A549 (cell line): ENCODE measurements at regions not wholly inside any gene's neighbourhood (a gene's known extent, or its start where the extent isn't known, plus 50 kb on each side); places are given as distances from the start of the nearest gene placed in this dataset.

Source experiments
- ATAC-seq, 2 experiments: fragments of 200-7000 bp in 1 of 2; fragments of >200 bp in 1 of 2; cut with Nextera tagmentation in 1 of 2; cut with Tn5 transposase in 1 of 2; 3 replicates each; pipeline versions ENCODE4 v1.8.0 to v1.9.1; 2018 to 2020; ENCODE audit warnings: mild to moderate bottlenecking in 1 of 2, moderate library complexity in 1 of 2
- CTCF ChIA-PET: fragments of 300-600 bp; sonication (Branson Sonifier 250); formaldehyde crosslinking; extraction: SDS; loops from one replicate; lab custom pipeline; 2021; ENCODE audit warnings: antibody characterized with exemption, inconsistent platforms; lab: Yijun Ruan, JAX
- POLR2A ChIA-PET: fragments of 350-600 bp; formaldehyde crosslinking; extraction: SDS; loops from one replicate; lab custom pipeline; 2021; ENCODE audit warnings: antibody characterized with exemption, inconsistent platforms; lab: Yijun Ruan, JAX
- DNase-seq, 2 experiments: peaks; one replicate each; pipeline versions ENCODE4 v3.0.0 to v3.0.0-alpha.2; 2011 to 2016; ENCODE audit warnings: low read depth in 1 of 2, low spot score in 1 of 2
- FAIRE-seq: peaks from 2 replicates; lab custom pipeline; 2011; peaks lifted over from hg19 to GRCh38; lab: Jason Lieb, UNC
- H3K27ac ChIP-seq, 2 experiments: fragments of >200 bp; sonication (Bioruptor Twin); formaldehyde crosslinking; 3 replicates each; pipeline ENCODE4 v1.5.1; 2016 to 2017
- H3K4me1 ChIP-seq: fragments of >200 bp; sonication (Bioruptor Twin); formaldehyde crosslinking; 3 replicates; pipeline ENCODE4 v1.6.1; 2016
- H3K4me2 ChIP-seq: fragments of >200 bp; sonication (Bioruptor Twin); formaldehyde crosslinking; 3 replicates; pipeline ENCODE4 v1.6.1; 2016
- H3K4me3 ChIP-seq: fragments of >200 bp; sonication (Bioruptor Twin); formaldehyde crosslinking; 3 replicates; pipeline ENCODE4 v1.5.1; 2016
- H3K9me3 ChIP-seq: fragments of >200 bp; sonication (Bioruptor Twin); formaldehyde crosslinking; 3 replicates; pipeline ENCODE4 v1.6.1; 2016
- CBX8 ChIP-seq: fragments of 200-600 bp; sonication (generic); IDR thresholded peaks from 2 replicates; pipeline ENCODE4 v1.6.1; 2016
- CHD2 ChIP-seq: fragments of 150-350 bp; IDR thresholded peaks from 2 replicates; pipeline ENCODE4 v1.6.1; 2014; ENCODE audit warnings: low read length; ENCODE audit not compliant: partially characterized antibody
- EHMT2 ChIP-seq: fragments of 200-600 bp; sonication (generic); IDR thresholded peaks from 2 replicates; pipeline ENCODE4 v1.6.1; 2016; ENCODE audit warnings: antibody characterized with exemption, low read depth, mild to moderate bottlenecking, moderate library complexity
- GATA3 ChIP-seq: IDR thresholded peaks from 2 replicates; pipeline ENCODE4 v1.6.1; 2012; ENCODE audit warnings: borderline replicate concordance
- HOXB13 ChIP-seq: fragments of 250-450 bp; sonication (Bioruptor Pico); IDR thresholded peaks from 2 replicates; pipeline ENCODE4 v1.5.0; 2020; ENCODE audit warnings: low read depth, mild to moderate bottlenecking, moderate library complexity
- JUN ChIP-seq, 2 experiments: fragments of >200 bp; sonication (Bioruptor Twin); formaldehyde crosslinking; IDR thresholded peaks; 2 replicates in 1 of 2; 3 replicates in 1 of 2; pipeline ENCODE4 v1.6.1; 2016 to 2017
- KDM1A ChIP-seq: fragments of 200-600 bp; sonication (generic); IDR thresholded peaks from 2 replicates; pipeline ENCODE4 v1.6.1; 2016; ENCODE audit warnings: low read depth, mild to moderate bottlenecking
- MAFK ChIP-seq: fragments of 450-650 bp; IDR thresholded peaks from 2 replicates; pipeline ENCODE4 v1.6.1; 2014; ENCODE audit not compliant: partially characterized antibody
- MYC ChIP-seq: IDR thresholded peaks from 2 replicates; pipeline ENCODE4 v1.6.1; 2012; ENCODE audit warnings: mild to moderate bottlenecking, inconsistent platforms, low read length, improper control_type of control experiment, borderline replicate concordance
- NR3C1 ChIP-seq: fragments of >200 bp; sonication (Bioruptor Twin); formaldehyde crosslinking; IDR thresholded peaks from 3 replicates; pipeline ENCODE4 v1.6.1; 2017
- PHF8 ChIP-seq: fragments of 200-600 bp; sonication (generic); IDR thresholded peaks from 2 replicates; pipeline ENCODE4 v1.6.1; 2016; ENCODE audit warnings: low read depth, mild to moderate bottlenecking, antibody characterized with exemption, moderate library complexity, borderline replicate concordance
- POLR2AphosphoS2 ChIP-seq: conservative IDR thresholded peaks from 2 replicates; pipeline ENCODE4 v1.6.1; 2012; ENCODE audit warnings: low read length, improper control_type of control experiment, inconsistent platforms
- ZFP36 ChIP-seq: fragments of 450-650 bp; IDR thresholded peaks from 2 replicates; pipeline ENCODE4 v1.6.1; 2014; ENCODE audit warnings: borderline replicate concordance; ENCODE audit not compliant: partially characterized antibody
- WGBS: methylation state at CpG from one replicate; pipeline ENCODE4 v1.1.6; 2017; ENCODE audit errors: missing lambda C conversion rate; 5-methylcytosine and 5-hydroxymethylcytosine counted together
- TF ChIP-seq, protein P1 (sequence below): fragments of >200 bp; sonication (Bioruptor Twin); formaldehyde crosslinking; IDR thresholded peaks from 3 replicates; pipeline ENCODE4 v1.6.1; 2016
- TF ChIP-seq, protein P2 (sequence below): fragments of 200-600 bp; sonication (generic); IDR thresholded peaks from 2 replicates; pipeline ENCODE4 v1.6.1; 2016; ENCODE audit warnings: antibody characterized with exemption, mild to moderate bottlenecking, moderate library complexity
- TF ChIP-seq, protein P3 (sequence below): IDR thresholded peaks from 2 replicates; pipeline ENCODE4 v1.6.1; 2012; ENCODE audit warnings: low read depth, borderline replicate concordance

DNA sequence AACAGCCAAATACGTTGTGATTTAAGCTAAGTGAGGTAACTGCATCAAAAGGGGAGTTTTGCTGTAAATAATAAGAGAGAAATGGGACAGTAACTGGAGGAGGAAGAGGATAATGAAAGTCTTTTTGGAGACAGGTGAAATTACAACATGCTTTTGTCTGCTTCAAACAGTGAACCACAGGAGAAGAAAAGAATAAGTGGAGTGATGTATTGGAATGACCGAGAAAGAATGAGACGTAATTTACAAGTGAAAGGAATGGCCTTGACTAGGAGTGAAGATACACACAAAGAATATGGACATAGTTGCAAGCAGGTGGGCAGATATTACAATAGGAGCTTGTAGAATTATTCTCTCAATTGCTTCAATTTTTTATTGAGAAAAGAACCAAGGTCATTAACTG is 550.8 kb downstream of the DIPK2A start:
- POLR2A ChIA-PET, result no interaction called here
- 6% methylated on average over 3 of the region's 3 CpGs for WGBS
- H3K27ac ChIP-seq, result no peak overlapping the region
- H3K4me2 ChIP-seq, result no peak overlapping the region
- no peak overlapping the region for H3K4me3 ChIP-seq
- DNase-seq (no peak), ATAC-seq (no peak)
- no peaks in the 10 kb centered on the region for H3K4me1 ChIP-seq
- no peak for TF ChIP-seq KDM1A
- TF ChIP-seq, all 56 proteins: peak for 0
- H3K9me3 ChIP-seq, result no peaks in the 10 kb centered on the region
- FAIRE-seq, result no peak
- CTCF ChIA-PET, result no interaction called here

DNA sequence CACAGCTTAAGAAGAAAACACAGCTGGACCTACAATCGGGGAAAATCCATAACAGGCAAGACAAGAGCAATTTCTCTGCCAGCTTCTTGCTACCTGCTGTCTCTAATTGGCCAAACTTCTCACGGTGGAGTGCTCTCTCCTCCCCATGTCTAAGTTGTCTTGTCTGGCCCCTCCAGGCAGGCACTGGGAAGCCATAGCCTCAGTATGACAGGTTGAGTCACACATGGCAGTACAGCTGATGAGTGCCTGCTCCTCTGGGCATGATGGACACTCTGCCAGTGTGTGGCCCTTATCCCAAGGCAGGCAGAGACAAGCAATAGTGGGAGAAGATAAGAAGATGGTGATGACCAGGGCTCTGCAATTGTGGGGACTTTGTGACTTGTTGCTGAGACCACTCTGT is 551.8 kb downstream of the DIPK2A start:
- TF ChIP-seq, protein P1, sequence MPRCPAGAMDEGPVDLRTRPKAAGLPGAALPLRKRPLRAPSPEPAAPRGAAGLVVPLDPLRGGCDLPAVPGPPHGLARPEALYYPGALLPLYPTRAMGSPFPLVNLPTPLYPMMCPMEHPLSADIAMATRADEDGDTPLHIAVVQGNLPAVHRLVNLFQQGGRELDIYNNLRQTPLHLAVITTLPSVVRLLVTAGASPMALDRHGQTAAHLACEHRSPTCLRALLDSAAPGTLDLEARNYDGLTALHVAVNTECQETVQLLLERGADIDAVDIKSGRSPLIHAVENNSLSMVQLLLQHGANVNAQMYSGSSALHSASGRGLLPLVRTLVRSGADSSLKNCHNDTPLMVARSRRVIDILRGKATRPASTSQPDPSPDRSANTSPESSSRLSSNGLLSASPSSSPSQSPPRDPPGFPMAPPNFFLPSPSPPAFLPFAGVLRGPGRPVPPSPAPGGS, result no peak
- TF ChIP-seq CBX8 (no peak), PHF8 (no peak), JUN (IDR thresholded peaks at IDR 0.05) (no peak)
- WGBS, result 3% methylated on average over 2 of the region's 2 CpGs
- no peaks in the 10 kb centered on the region for H3K9me3 ChIP-seq
- no peak for FAIRE-seq
- no peaks in the 10 kb centered on the region for H3K4me1 ChIP-seq
- H3K4me2 ChIP-seq, result no peak overlapping the region
- H3K27ac ChIP-seq, result no peak overlapping the region
- H3K4me3 ChIP-seq, result no peak overlapping the region
- ChIA-PET POLR2A (no interaction called here), CTCF (no interaction called here)
- no peak for DNase-seq
- no peak for ATAC-seq

DNA sequence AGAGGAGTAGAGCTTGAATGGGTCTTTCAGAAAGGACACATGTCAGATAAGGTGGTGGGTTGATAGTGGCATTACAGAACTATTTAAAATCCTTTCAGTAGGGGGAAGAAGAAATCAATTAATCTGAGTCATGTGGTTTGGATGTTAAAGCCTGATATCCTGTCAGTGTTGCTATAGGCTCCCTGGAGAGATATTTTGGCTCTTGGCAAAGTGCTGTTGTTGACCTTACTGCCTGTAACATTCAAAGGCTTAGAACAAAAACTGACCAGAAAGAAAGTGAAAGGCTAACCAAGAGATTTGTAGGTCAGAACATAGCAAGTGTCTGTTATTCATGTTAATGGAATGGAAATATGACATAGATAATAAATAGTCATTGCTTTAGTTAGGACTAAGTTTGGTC is 552.9 kb downstream of the DIPK2A start:
- ATAC-seq (no peak), FAIRE-seq (no peak), DNase-seq (no peak)
- TF ChIP-seq MYC (no peak), EHMT2 (no peak), ZFP36 (no peak), HOXB13 (no peak), CHD2 (no peak)
- TF ChIP-seq, protein P2, sequence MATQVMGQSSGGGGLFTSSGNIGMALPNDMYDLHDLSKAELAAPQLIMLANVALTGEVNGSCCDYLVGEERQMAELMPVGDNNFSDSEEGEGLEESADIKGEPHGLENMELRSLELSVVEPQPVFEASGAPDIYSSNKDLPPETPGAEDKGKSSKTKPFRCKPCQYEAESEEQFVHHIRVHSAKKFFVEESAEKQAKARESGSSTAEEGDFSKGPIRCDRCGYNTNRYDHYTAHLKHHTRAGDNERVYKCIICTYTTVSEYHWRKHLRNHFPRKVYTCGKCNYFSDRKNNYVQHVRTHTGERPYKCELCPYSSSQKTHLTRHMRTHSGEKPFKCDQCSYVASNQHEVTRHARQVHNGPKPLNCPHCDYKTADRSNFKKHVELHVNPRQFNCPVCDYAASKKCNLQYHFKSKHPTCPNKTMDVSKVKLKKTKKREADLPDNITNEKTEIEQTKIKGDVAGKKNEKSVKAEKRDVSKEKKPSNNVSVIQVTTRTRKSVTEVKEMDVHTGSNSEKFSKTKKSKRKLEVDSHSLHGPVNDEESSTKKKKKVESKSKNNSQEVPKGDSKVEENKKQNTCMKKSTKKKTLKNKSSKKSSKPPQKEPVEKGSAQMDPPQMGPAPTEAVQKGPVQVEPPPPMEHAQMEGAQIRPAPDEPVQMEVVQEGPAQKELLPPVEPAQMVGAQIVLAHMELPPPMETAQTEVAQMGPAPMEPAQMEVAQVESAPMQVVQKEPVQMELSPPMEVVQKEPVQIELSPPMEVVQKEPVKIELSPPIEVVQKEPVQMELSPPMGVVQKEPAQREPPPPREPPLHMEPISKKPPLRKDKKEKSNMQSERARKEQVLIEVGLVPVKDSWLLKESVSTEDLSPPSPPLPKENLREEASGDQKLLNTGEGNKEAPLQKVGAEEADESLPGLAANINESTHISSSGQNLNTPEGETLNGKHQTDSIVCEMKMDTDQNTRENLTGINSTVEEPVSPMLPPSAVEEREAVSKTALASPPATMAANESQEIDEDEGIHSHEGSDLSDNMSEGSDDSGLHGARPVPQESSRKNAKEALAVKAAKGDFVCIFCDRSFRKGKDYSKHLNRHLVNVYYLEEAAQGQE, result no peak
- Histone ChIP-seq H3K4me1 (no peaks in the 10 kb centered on the region), H3K9me3 (no peaks in the 10 kb centered on the region), H3K4me3 (no peak overlapping the region), H3K27ac (no peak overlapping the region), H3K4me2 (no peak overlapping the region)
- CTCF ChIA-PET, result no interaction called here
- POLR2A ChIA-PET, result no interaction called here

DNA sequence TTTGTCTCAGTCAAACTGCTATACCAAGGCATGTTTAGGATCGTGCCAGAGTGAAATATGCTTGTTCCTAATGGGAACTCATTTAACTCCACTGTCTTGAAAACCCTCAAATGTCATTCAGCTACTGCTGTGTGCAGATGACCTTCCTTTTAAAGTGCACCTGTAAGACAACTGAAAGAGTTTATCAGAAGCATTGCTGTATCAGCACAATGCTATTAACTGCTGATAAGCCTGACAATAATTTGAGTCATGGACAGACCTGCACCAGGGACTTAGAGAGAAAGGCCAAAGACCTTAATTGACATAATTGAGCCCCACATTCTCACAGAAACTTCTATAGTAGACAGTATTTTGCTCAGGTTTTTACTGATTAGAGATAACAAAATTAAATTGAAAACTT is 557.9 kb downstream of the DIPK2A start:
- no peak for ATAC-seq
- no peak overlapping the region for H3K27ac ChIP-seq
- CTCF ChIA-PET, result no interaction called here
- WGBS, result 5% methylated on average over 1 of the region's 1 CpG
- POLR2A ChIA-PET, result no interaction called here
- no peaks in the 10 kb centered on the region for H3K4me1 ChIP-seq
- H3K9me3 ChIP-seq, result no peaks in the 10 kb centered on the region
- H3K4me2 ChIP-seq, result no peak overlapping the region
- H3K4me3 ChIP-seq, result no peak overlapping the region
- no peak for FAIRE-seq
- TF ChIP-seq POLR2AphosphoS2 (no peak), MAFK (peak; percentile 23)
- DNase-seq, result no peak

DNA sequence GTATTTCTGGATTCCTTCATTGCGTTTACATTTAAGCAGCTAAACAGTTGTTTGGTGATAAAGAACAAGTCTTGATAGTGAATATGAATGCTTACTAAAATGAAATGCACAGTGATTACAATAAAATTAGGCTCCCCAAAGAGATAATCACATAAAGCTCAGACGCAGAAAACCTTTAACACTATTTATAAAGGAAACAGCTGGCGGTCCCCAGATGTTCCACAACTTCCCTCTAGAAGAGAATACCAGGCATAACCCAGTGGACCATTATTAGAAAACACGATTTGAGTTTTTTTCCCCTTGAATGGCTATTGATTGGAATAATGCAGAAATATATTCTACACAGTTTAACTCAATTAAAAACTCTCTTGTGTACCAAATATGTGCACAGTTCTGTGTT is 573.2 kb downstream of the DIPK2A start:
- Histone ChIP-seq H3K27ac (no peak overlapping the region), H3K4me1 (no peaks in the 10 kb centered on the region), H3K9me3 (no peaks in the 10 kb centered on the region; the same call in 2 of the 3 replicates), H3K4me3 (no peak overlapping the region), H3K4me2 (no peak overlapping the region)
- TF ChIP-seq, protein P3, sequence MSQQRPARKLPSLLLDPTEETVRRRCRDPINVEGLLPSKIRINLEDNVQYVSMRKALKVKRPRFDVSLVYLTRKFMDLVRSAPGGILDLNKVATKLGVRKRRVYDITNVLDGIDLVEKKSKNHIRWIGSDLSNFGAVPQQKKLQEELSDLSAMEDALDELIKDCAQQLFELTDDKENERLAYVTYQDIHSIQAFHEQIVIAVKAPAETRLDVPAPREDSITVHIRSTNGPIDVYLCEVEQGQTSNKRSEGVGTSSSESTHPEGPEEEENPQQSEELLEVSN, result no peak
- TF ChIP-seq NR3C1 (no peak), GATA3 (no peak)
- DNase-seq (no peak), ATAC-seq (no peak), FAIRE-seq (no peak)
- POLR2A ChIA-PET, result no interaction called here
- 18% methylated on average over 4 of the region's 4 CpGs for WGBS
- CTCF ChIA-PET, result no interaction called here
